A549 (cell line): ENCODE measurements at regions not wholly inside any gene's neighbourhood (a gene's known extent, or its start where the extent isn't known, plus 50 kb on each side); places are given as distances from the start of the nearest gene placed in this dataset.

Experiments used
- ATOH8 ChIP-seq: fragments of 250-450 bp; sonication (Bioruptor Pico); IDR thresholded peaks from 2 replicates; pipeline ENCODE4 v1.5.0; 2020; ENCODE audit warnings: low read depth, mild to moderate bottlenecking, moderate library complexity
- BHLHE40 ChIP-seq: IDR thresholded peaks from 2 replicates; pipeline ENCODE4 v1.6.1; 2012; ENCODE audit warnings: low read depth, low read length, inconsistent platforms
- EP300 ChIP-seq, 2 experiments: fragments of >200 bp; sonication (Bioruptor Twin); formaldehyde crosslinking; IDR thresholded peaks; 2 replicates in 1 of 2; 3 replicates in 1 of 2; pipeline ENCODE4 v1.6.1; 2016 to 2017
- HMGXB4 ChIP-seq: fragments of 250-450 bp; sonication (Bioruptor Pico); IDR thresholded peaks from 2 replicates; pipeline ENCODE4 v1.5.0; 2021; ENCODE audit warnings: mild to moderate bottlenecking, moderate library complexity, borderline replicate concordance
- POLR2A ChIP-seq: IDR thresholded peaks from 2 replicates; pipeline ENCODE4 v1.6.1; 2012; ENCODE audit warnings: mild to moderate bottlenecking, low read length
- POLR2AphosphoS2 ChIP-seq: conservative IDR thresholded peaks from 2 replicates; pipeline ENCODE4 v1.6.1; 2012; ENCODE audit warnings: low read length, improper control_type of control experiment, inconsistent platforms
- SMC3 ChIP-seq: fragments of >200 bp; sonication (Bioruptor Twin); formaldehyde crosslinking; IDR thresholded peaks from 3 replicates; pipeline ENCODE4 v1.6.1; 2018; ENCODE audit warnings: inconsistent platforms
- TF ChIP-seq, protein P1 (sequence below): fragments of >200 bp; sonication (Bioruptor Twin); formaldehyde crosslinking; IDR thresholded peaks from 3 replicates; pipeline ENCODE4 v1.5.1; 2016

GRCh38 chr1:245070836-245071615 is 83.8 kb upstream of the KIF26B start:
- TF ChIP-seq BHLHE40 (no peak), POLR2AphosphoS2 (no peak), SMC3 (no peak), HMGXB4 (CRISPR knock-in tag) (no peak), POLR2A (no peak), EP300 (IDR thresholded peaks at IDR 0.05) (no peak), ATOH8 (CRISPR knock-in tag) (no peak)
- TF ChIP-seq, protein P1, sequence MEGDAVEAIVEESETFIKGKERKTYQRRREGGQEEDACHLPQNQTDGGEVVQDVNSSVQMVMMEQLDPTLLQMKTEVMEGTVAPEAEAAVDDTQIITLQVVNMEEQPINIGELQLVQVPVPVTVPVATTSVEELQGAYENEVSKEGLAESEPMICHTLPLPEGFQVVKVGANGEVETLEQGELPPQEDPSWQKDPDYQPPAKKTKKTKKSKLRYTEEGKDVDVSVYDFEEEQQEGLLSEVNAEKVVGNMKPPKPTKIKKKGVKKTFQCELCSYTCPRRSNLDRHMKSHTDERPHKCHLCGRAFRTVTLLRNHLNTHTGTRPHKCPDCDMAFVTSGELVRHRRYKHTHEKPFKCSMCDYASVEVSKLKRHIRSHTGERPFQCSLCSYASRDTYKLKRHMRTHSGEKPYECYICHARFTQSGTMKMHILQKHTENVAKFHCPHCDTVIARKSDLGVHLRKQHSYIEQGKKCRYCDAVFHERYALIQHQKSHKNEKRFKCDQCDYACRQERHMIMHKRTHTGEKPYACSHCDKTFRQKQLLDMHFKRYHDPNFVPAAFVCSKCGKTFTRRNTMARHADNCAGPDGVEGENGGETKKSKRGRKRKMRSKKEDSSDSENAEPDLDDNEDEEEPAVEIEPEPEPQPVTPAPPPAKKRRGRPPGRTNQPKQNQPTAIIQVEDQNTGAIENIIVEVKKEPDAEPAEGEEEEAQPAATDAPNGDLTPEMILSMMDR: no peak
